GM12873 (cell line): ENCODE measurements at regions not wholly inside any gene's neighbourhood (a gene's known extent, or its start where the extent isn't known, plus 50 kb on each side); places are given as distances from the start of the nearest gene placed in this dataset.

Source experiments
- TF ChIP-seq, protein P1 (sequence below): IDR thresholded peaks from 2 replicates; pipeline ENCODE4 v1.5.1; 2012; ENCODE audit warnings: low read depth, mild to moderate bottlenecking, moderate library complexity, low read length, control low read depth; ENCODE audit not compliant: insufficient read depth; ENCODE audit errors: missing control alignments

DNA sequence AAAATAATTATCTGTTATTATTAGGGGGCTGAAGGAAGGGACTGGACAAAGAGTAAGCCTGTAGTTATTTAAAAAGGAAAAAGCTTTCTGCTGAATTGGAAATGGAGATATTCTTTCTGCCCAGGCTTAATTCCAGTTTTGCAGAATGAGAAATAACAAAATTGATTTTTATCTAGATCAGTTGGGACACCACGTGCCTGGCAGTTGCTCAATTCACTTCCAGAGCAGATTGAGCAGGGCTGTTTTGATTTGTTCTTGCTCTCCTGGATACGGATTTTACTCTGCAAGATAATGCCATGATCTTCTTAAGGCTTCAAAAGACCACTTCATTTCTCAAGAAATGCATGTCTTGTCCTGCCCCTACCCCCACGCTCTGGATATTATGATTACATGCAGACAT, 524.3 kb downstream of the TCERG1L start:
- TF ChIP-seq, protein P1, sequence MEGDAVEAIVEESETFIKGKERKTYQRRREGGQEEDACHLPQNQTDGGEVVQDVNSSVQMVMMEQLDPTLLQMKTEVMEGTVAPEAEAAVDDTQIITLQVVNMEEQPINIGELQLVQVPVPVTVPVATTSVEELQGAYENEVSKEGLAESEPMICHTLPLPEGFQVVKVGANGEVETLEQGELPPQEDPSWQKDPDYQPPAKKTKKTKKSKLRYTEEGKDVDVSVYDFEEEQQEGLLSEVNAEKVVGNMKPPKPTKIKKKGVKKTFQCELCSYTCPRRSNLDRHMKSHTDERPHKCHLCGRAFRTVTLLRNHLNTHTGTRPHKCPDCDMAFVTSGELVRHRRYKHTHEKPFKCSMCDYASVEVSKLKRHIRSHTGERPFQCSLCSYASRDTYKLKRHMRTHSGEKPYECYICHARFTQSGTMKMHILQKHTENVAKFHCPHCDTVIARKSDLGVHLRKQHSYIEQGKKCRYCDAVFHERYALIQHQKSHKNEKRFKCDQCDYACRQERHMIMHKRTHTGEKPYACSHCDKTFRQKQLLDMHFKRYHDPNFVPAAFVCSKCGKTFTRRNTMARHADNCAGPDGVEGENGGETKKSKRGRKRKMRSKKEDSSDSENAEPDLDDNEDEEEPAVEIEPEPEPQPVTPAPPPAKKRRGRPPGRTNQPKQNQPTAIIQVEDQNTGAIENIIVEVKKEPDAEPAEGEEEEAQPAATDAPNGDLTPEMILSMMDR, result no peak

DNA sequence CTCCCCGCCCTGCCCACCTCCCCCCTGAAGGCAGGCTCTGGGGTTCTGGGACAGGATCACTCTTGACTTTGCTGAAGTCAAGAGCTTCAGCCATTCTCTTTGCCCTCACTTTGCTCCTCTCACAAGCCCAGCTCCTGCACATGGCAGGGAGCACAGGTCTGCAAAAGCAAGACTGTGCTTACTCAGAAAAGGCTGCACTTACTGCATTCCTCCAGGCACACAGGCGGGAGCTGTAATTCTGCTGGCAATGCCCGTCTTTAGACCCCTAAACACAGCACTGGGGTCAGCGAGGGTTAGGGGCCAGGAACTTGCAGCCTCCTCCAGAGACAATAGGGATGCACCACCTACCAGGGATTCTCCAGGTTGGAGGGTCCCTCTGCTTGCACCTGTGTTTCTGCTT, 523.7 kb downstream of the TCERG1L start:
- TF ChIP-seq, protein P1, result no peak

DNA sequence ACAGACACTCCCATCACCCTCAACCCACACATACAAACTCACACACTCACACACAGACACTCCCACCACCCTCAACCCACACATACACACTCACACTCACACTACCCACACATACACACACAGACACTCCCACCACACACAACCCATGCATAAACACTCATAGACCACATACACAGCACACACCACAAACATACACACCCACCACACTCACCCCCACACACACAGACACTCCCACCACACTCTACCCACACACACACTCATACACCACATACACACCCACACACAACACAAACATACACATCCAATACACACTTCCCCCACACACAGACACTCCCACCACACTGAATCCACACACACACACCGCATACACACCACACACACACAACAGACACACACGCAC, 521.2 kb downstream of the TCERG1L start:
- TF ChIP-seq, protein P1, result no peak

DNA sequence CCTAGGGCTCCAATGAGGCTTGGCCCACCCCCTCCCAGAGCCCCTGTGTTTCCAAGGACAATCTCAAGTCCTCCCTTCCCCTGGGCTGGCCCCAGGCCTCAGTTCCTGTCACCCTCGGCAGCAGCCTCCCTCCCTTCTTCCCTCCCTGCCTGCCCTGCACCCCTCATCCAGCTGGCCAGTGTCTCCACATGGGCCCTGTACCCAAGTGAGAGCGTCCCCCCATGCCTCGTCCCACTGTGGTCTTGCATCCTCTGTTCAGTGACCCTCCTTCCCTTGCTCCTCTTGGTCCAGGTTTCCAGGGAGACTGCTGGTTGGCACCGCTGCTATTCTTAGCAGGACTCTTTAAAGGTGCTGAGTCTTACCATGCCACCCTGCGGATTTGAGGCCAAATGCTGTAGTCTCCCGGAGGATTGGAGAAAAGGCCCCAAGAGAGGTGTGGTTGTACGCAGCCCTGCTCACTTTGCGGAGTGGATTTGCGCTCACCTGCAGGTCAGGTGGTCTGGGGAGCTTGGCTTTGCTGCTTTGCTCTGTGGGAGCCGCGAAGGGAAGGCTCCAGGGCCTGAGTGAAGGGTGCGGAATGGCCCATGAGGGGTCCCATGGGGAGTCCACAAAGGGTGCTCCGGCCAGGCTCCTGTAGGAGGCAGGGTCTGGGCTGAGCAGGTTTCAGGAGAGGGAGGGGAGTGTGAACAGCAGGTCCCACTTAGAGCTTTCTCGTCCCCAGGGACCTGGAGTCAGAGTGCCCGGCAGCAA, 519.2 kb downstream of the TCERG1L start:
- TF ChIP-seq, protein P1, result no peak

DNA sequence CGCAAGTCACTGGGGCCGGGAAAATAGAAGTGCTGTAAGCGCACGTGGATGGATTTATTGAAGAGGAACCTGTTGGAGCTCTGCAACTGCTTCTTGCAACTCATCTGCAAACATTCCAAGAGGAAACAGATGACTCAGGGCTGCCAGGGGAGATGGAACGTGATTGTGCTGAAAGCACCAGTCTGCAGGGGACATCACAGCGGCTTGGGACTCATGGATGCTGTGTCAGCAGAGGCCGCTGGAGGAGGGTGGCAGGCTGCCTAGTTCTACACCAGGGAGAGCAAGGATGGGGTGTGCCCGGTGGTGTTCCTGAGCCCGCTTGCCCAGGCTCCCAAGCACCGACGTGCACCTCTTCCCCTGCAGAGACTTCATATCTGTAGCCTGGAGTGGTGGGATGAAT, 515.7 kb downstream of the TCERG1L start:
- TF ChIP-seq, protein P1, result no peak

DNA sequence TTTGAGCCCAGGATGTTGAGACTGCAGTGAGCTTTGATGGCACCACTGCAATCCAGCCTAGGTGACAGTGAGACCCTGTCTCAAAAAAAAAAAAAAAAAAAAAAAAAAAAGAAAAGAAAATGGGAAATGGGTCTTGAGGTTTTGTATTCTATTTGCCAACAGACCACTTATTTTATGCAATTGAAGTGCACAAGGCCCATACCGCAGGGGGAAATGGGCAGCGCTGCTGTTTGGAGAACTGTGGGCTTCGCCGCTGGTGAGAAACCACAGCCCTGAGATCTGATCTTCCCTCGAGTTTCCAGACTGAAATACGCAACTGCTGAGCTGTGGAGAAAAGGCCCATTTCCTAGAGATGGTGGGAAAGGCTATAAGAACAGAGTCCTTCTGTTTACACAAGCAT, 512.0 kb downstream of the TCERG1L start:
- TF ChIP-seq, protein P1, result no peak

DNA sequence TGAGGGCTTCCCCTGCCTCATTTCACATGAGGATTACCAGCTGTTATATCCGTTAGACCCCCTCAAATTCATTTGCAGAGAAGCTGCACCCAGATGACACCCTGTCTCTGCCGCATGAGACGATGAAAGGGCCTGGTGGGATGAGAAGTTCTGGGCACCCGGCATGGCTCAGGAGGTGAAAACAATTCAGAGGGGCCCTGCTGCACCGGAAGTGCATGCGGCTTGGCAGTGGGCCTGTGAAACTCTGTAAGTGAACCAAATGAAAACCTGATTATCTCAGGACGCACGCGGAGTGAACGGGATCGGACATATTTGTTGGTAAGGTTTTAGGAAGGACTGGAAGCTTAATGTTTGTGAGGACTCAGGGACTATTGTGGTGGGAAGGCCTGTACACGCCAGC, 511.2 kb downstream of the TCERG1L start:
- TF ChIP-seq, protein P1, result no peak
